ENCODE measurements at regions not wholly inside any gene's neighbourhood (a gene's known extent, or its start where the extent isn't known, plus 50 kb on each side); places are given as distances from the start of the nearest gene placed in this dataset.

DNA sequence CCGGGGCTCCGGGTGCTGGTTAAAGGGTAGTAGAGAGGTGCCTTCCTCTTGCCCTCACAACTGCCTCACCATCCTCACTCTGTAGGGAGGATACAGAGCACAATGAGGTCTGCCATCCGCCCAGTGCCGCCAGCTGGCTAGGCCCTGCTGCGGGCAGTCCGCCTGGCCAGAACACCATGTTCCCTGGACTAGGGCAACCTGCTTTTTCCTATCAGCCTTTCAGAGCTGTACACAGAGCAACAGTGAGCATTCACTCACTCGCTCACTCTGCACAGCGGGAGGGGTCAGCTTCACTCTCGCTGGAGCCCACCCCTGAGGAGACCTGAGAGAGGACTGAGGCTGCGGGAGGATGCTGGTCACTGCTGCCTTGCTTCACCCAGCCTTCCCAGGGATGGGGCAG is 218.7 kb upstream of the CHRNA7 start:
- DNase-seq (ENCODE audit: extremely low read depth, low read depth): no peak
- TF ChIP-seq, protein P1, sequence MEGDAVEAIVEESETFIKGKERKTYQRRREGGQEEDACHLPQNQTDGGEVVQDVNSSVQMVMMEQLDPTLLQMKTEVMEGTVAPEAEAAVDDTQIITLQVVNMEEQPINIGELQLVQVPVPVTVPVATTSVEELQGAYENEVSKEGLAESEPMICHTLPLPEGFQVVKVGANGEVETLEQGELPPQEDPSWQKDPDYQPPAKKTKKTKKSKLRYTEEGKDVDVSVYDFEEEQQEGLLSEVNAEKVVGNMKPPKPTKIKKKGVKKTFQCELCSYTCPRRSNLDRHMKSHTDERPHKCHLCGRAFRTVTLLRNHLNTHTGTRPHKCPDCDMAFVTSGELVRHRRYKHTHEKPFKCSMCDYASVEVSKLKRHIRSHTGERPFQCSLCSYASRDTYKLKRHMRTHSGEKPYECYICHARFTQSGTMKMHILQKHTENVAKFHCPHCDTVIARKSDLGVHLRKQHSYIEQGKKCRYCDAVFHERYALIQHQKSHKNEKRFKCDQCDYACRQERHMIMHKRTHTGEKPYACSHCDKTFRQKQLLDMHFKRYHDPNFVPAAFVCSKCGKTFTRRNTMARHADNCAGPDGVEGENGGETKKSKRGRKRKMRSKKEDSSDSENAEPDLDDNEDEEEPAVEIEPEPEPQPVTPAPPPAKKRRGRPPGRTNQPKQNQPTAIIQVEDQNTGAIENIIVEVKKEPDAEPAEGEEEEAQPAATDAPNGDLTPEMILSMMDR (IDR thresholded peaks at IDR 0.05; ENCODE audit: low read depth, low read length, missing control alignments): no peak
- no peak overlapping the region for H3K4me3 ChIP-seq (replicated peaks; ENCODE audit: low read depth, low read length)

DNA sequence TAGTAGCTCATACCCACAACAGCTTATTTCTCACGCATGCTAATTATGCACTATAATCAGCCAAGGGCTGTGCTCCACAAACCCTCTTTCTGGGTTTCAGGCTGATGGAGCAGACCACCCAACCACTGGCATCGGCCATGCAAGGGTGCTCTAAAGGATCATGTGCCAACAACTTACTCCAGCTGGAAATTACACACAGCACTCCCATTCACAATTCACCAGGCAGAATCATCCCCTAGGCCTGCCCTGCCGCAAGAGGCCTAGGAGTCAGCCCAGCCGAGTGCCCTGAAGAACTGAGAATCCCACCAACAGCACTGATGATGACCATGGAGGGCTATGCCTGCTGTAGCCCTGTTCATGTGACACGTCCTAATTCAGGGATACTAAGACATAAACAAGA is 216.2 kb upstream of the CHRNA7 start:
- TF ChIP-seq, protein P1 (IDR thresholded peaks at IDR 0.05; ENCODE audit: low read depth, low read length, missing control alignments): no peak
- no peak for DNase-seq (ENCODE audit: extremely low read depth, low read depth)
- H3K4me3 ChIP-seq (replicated peaks; ENCODE audit: low read depth, low read length): no peak overlapping the region

DNA sequence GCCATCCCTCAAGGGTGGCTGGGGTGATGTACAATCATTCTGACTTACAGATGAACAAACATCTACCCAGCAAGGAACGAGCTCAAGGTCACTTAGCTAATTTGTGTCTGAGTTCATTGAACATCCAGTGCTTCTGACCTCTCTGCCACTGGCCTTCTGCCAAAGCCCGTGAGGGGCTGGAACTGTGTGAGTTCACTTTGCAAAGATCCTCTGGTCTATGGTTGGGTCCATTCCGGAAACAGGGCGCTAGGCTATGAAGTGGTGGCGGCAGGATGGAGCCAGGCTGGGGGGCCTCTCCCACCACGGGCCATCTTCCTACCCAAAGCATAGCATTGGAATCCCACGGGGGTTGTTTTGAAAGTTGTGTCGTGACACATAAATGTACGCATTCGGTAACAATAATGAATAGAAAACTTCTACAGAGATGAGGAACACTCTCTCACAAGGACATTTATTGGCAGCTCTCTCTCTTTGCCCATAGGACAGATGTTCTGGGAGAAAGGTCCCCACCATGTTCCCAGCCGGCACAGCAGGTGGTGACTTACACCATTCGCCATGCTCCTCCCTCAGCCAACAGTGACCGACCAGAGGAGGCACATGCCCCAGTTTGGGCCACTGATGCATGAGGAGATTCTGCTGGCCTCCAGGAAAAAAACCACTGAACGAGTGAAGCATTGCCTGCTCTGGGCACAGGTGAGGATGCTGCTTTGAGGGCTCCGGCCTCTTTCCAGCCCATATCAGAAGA is 214.7 kb upstream of the CHRNA7 start:
- TF ChIP-seq, protein P1 (IDR thresholded peaks at IDR 0.05; ENCODE audit: low read depth, low read length, missing control alignments): no peak
- H3K4me3 ChIP-seq (replicated peaks; ENCODE audit: low read depth, low read length): no peak overlapping the region
- DNase-seq (ENCODE audit: extremely low read depth, low read depth): no peak

DNA sequence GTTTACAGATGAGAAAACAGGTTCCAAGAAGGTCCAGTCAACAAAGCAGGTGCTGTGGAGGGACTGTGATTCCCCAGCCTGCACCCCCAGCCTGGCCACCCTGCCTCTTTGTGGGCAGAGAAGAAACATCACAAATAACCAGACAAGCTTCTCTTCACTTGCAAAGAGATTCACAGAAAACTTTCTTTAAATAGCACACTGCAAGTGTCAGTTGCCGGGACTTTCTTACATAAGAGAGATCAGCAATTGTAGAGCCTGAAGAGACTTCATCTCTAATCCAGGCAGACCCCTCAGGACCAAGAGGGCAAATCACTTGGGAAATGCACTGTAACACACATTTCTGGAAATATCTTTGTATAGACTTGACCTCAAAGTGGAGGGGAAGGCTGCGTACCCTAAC is 207.9 kb upstream of the CHRNA7 start:
- DNase-seq (ENCODE audit: extremely low read depth, low read depth): no peak
- no peak overlapping the region for H3K4me3 ChIP-seq (replicated peaks; ENCODE audit: low read depth, low read length)
- TF ChIP-seq, protein P1 (IDR thresholded peaks at IDR 0.05; ENCODE audit: low read depth, low read length, missing control alignments): no peak

DNA sequence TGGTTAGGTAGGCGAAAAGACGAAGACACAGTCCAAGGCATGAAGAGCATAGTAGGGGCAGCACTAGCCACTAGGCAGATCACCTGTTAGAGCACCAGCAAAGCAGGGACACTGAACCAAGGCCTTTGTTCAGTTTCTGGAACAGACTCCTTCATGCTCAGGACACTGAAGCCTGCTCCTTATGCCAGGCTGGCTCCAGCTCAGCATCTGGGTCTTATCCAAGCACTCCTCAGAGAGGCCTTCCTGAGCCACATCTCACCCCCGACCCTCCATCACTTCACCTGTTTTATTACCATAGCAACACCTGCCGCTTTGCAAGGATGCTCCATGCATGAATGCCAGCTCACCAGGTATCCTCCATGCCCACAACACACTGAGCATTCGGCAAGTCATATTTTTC is 206.3 kb upstream of the CHRNA7 start:
- no peak for DNase-seq (ENCODE audit: extremely low read depth, low read depth)
- TF ChIP-seq, protein P1 (IDR thresholded peaks at IDR 0.05; ENCODE audit: low read depth, low read length, missing control alignments): no peak

DNA sequence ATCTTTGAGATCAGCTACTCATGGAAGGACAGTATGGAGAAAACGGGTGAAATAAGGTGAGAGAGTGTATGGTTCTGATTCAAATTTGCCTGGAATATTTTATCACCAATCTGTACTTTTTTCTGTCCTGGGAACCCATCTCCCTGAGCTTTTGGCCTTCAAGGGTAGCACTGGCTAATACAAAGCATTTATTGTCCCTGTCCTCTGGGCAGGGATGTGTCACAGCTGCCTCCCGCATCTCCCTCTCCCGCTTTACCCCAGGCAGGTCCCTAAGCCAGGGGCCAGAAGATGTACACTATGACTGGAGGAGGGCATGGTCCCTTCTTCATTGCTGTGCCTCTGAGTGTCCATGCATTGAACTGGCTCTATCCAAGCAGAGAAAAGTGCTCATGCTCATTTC is 201.7 kb upstream of the CHRNA7 start:
- no peak for DNase-seq (ENCODE audit: extremely low read depth, low read depth)
- TF ChIP-seq, protein P1 (IDR thresholded peaks at IDR 0.05; ENCODE audit: low read depth, low read length, missing control alignments): no peak
- no peak overlapping the region for H3K4me3 ChIP-seq (replicated peaks; ENCODE audit: low read depth, low read length)

More for the DNA sequence above, 206.3 kb upstream of the CHRNA7 start:
- H3K4me3 ChIP-seq (replicated peaks; ENCODE audit: low read depth, low read length): no peak overlapping the region

DNA sequence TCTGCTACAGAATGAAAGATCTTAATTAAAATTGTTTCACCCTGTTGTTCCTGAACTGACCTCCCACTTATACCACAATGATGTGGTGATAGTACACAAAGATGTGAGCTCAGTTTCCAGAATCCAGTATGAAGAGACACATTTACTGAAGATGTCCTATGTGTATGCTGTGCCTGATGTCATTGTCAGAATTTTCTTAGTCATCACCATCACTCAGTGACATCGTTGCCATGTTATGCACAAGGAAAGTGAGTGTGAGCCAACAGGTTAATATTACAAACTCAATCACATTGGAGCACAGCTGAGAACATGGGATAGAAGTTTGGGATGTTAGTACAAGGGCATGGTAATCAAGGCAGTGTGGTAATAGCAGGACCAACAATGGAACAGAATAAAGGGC is 199.7 kb upstream of the CHRNA7 start:
- TF ChIP-seq, protein P1 (IDR thresholded peaks at IDR 0.05; ENCODE audit: low read depth, low read length, missing control alignments): no peak
- DNase-seq (ENCODE audit: extremely low read depth, low read depth): no peak
- no peak overlapping the region for H3K4me3 ChIP-seq (replicated peaks; ENCODE audit: low read depth, low read length)
